GM19438 (cell line): ENCODE measurements at regions not wholly inside any gene's neighbourhood (a gene's known extent, or its start where the extent isn't known, plus 50 kb on each side); places are given as distances from the start of the nearest gene placed in this dataset.

Experiments used
- ATAC-seq: cut with Tn5 transposase; IDR thresholded peaks from one replicate; pipeline ENCODE4 v1.9.1; 2021; ENCODE audit warnings: low read depth; ENCODE audit not compliant: unreplicated experiment

DNA sequence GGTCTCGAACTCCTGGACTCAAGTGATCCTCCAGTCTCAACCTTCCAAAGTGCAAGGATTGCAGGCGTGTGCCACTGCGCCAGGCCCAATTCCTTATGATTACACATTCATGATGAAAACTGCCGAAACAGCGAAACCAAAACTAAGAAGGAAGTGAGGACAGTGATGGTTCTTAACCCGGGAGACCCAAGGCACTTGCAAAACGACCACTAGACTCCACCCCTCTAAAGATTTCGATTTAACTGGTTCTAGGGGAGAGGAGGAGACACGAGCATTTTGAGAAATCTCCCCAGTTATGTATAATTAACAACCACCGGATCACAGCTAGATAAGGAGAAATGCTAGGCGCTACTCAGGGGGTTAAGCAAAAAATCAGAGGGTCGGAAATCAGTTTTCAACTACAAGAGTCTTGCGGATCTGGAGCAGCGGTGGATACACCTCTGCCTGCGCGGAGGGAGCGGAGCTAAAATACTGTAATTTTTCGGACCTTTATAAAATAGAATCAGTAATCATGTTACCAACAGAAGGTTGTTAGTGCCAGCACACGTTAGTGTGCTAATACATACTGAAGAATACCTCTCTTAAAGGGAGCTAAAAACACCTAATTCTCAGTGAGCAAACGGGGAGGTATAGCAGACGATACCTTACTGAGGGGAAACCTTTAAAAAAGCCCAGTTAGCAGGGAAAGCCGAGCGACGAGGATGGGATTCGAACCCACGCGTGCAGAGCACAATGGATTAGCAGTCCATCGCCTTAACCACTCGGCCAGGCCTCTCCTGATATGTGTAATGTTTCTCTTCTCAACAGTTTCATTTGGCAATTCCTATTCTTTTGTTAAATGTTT, 60.0 kb upstream of the BTN3A2 start:
- peak; percentile 50 for ATAC-seq

DNA sequence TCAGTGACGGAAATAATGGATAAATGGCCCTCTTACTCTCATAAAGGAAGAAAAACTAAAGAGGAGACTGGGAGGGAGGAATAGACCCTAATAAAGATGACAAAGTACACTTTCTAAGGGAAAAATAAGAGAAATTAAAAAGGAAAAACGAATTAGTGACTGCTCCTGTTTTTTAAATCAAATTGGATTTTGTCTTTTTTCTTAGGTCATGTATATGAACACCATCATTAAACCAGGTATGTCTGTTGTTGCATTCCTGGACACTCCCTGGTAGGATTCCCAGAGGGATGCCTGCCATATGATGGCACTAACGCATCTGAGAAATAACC, 59.4 kb upstream of the BTN3A2 start:
- no peak for ATAC-seq

DNA sequence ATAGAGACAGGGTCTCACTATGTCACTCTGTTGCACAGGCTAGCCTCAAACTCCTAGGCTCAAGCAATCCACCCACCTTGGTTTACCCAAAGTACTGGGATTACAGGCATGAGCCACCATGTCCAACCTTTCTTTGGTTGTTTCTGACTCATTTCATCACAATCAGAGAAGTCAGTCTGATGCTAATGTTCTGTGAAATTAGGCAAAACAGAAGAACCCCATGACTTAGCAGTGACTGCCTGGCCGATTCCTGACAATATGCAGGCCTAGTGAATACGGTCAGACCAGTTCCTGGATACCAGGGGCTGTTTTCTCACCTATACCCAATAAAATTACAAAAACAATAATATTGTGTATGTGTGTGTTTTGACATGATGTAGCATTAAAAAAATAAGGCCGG, 58.8 kb upstream of the BTN3A2 start:
- no peak for ATAC-seq

DNA sequence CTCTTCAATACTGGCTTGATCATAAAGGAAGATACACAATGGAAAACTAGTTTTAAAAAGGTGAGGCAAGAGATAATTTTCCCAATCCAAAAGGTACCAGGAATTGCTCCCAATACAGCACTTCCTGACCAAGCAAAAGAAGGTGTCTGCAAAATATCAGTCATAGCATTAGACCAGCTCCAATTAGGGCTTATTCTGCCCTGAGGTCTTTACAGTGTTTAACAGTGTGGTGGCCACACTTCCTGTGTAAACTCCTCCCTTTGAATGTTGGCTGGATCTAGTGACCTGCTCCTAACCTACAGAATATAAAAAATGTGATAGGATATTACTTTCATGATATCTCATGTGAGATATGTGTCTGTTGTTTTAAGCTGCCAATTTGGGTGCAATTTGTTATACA, 57.1 kb upstream of the BTN3A2 start:
- ATAC-seq: no peak

DNA sequence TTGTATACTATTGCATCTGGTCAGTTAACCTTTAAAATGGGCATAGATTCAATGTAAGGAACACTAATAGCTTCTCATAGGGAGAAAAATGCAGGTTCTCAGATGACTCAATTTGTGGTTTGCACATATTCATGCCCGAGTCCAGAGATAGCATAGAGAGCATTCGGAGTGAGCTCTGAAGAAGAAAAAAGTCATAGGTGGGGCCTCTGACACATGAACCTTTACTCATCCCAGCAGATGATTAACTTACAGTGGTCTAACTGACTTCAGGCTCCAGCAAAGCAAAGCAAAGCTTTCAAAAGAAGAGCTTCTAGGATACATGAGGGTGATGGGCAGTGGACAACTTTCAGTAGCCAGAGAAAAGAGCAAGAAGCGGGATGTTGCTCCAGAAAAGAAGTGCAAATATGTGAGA, 55.3 kb upstream of the BTN3A2 start:
- peak; percentile 47 for ATAC-seq

DNA sequence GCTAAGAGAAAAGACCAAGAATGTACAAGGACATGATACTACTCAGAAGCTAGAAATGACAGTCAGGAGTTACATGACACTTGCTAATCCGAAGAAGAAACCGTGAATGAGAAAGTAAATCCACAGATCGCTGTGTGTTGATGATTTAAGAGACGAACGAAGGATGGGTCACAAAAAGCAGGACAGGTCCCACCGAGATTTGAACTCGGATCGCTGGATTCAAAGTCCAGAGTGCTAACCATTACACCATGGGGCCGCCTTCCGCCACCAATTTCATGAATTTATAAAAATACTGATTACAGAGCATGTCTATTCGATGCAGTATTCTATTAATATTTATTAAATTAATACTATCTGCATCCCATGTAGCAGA, 54.0 kb upstream of the BTN3A2 start:
- no peak for ATAC-seq

DNA sequence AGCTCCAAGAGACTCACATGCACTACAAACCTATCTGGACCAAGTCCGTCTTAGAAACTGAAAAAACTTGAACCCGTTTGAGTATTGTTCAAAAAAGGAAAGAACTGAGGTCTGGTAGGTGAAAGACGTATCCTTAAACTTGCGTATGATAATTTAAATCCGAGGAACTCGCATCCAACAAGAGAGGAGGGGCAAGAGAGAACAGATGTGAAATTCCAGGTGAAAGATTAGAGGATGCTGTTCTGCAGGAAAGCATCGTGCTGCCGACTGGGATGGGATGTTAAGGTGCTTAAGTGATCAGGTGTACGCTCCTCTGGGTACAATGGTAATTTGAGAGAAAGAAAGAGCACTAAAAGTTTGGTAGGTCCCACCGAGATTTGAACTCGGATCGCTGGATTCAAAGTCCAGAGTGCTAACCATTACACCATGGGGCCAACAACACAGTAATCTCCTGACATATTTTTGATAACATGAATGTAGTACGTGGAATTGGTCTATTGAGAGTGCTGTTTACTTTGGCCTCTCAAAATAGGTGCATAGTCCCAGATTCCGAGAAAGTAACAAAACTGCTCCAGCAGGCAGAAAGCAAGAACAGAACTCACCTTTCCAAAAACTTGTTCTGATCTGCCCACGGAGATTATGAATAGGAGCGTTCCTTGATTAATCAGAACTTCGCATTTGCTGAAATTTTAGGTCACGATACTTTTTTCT, 53.5 kb upstream of the BTN3A2 start:
- no peak for ATAC-seq

DNA sequence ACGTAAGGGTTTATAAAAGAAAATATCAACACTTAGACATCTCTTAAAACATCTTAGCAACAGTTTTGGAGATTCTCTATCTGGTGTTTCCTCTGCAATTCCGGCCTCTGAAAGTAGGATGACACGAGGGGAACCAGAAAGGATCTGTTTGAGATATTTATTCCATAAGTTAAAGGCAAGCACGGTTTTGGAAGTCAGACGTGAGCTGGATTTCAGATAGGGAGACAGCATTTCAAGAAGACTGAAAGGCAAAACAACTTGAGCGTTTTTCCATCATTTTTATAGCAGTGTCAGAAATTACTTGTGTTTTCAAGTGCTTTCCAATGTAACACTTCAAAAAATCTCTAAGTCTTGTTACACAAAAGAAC, 52.9 kb upstream of the BTN3A2 start:
- ATAC-seq: no peak

DNA sequence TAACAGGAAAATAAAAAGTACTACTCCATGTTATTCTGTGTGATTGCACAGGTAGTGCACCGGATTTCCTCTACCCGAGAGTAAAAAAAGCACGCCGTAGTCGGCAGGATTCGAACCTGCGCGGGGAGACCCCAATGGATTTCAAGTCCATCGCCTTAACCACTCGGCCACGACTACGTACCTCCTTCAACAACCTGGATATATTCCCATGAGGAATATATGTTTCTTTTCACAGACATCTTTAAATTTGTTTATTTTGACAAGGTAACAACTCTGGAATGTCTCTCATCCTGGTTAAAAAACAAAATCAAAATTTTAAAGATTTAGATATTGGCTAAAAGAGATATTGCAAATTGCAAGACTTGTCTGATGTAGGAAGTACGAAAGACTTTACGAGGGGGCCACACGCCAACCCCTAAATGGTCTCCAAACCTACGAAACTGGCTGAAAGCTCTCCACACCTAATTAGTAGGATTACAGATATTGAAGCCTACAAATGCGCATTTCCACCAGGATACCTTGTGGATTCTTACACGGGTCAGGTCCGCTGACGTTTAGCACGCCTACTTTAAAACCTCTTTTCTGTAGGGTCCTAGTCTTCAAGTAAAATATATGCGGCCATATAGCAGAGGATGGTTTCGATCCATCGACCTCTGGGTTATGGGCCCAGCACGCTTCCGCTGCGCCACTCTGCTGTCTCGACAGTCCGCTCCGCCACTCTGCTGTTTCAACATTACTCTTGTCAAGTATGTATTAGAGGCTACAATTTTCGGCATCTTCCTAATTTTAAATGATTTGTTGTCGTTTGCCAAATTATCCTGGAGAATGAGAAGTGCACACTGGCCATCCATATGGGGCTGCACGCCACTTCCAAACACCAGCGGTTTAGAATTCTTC, 52.2 kb upstream of the BTN3A2 start:
- ATAC-seq: no peak
